ENCODE measurements at regions not wholly inside any gene's neighbourhood (a gene's known extent, or its start where the extent isn't known, plus 50 kb on each side); places are given as distances from the start of the nearest gene placed in this dataset.
"Not testable (repeated sequence)": the region's sequence is repeated elsewhere in the genome, so short reads cannot be mapped to it uniquely, and the experiment has no call there.

DNA sequence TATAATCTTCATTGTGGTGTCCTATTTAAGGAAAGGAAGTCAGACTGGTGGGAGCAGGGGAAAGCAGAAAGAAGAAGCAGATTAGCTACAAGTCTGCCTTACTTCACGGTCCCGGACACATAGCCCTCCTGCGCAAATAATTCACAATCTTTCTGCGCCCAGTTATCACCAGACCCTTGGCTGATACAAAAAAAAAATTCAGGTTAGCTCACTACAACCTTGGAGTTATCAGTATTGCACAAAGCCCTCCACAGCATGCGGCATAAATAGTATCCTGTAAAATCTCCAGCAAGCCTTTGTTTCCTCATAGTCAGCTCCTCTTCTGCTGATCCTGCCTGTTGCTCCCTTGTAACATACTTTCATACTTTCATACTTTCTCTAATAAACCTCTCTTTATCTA lies 148.6 kb upstream of the FUT9 start:
- DNase-seq = no peak

DNA sequence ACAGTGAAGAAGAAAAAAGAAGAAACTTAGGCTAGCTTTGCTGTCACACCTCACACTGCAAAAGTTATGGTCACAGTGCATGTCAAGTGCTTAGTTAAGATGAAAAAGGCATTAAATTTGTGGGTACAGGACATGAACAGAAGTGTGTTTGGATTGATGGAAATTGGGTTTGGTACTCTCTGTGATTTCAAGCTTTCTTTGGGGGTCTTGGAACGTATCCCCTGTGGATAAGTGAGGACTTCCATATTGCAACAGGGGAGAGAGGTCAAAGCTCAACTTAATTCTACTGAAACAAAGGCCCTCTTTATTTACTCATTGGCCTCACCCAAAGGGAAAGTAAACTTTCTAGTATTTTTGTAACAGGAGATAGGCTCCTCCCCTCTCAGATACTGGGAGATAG lies 138.3 kb upstream of the FUT9 start:
- DNase-seq = no peak

DNA sequence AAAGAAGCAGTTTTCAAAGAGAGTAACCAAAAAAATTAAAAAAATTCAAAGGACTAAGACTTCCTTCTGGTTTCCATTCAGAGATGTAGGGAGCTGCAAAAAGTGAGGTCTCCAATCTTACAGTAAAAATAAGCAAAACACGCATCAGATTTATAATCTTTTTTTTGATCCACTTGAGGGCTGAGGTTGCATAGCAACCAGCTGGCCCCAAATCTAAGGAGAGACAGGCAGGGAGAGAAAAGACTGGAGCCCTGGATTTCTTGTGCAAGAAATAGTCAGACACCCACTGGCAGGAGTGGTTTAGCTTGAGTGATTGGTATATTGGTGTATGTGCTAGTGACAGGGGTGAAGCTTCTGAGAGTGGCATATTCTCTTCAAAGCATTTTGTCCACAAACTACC lies 135.9 kb upstream of the FUT9 start:
- no peak for DNase-seq

DNA sequence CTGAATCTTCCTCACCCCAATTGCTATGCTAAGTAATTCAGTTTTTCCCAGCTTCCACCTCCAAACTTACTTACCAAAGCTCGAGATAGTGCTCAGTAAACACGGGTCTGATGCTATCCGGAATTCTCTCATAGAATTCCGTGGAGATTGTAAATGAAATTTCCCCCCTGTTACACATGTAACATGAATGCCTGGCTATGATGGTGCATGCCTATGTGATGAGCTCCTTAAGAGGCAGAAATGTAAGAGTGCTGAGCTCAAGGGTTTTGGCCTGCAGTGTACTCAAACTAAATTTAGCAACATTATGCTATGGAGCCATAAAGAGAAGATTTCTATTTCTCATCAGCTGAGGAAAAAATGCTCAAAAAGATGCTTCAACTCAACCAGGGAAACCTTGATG lies 133.4 kb upstream of the FUT9 start:
- DNase-seq = no peak

DNA sequence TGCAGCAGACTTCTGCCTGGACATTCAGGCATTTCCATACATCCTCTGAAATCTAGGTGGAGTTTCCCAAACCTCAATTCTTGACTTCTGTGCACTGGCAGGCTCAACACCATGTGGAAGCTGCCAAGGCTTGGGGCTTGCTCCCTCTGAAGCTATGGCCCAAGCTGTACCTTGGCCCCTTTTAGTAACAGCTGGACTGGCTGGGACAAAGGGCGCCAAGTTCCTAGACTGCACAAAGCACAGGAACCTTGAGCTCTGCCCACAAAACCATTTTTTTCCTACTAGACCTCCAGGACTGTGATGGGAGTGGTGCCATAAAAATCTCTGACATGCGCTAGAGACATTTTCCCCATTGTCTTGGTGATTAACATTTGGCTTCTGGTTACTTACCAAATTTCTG lies 127.1 kb upstream of the FUT9 start:
- DNase-seq = not testable (repeated sequence)

DNA sequence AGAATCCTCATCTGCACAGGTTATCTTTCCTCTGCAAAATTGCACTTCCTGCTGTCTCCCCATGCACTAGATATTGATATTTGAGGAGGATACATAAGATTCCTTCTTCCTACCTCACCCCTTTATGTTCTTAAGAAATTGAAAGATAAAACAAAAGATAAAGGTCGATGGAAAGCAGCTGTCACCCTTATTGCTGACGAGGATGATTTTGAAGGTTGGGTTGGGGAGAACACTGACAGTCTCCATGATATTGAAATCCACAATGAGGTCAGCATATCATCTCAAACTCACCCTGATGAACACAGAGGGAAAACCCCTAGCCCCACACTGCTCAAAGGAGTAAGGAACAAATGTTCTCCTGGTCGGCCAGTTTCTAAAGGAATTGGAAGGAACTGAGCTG lies 110.6 kb upstream of the FUT9 start:
- no peak for DNase-seq

DNA sequence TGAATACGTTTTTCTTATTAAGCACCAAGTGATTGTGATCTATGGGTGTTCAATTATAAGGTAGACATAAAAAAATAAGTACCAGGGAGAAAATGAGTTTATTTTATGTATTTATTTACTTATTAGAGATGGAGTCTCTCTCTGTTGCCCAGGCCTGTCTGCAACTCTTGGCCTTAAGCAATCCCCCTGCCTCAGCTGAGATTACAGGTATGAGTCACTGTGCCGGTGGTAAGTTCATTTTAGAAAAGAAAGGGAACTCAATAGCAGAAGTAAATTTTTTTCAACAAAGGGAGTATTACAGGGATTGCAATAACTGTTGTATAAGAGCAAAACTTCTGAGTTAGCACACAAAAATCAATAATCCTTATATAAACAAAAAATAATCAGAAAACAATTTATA lies 98.7 kb upstream of the FUT9 start:
- DNase-seq = peak in 2 of 3 donors; percentile 2 to 3

DNA sequence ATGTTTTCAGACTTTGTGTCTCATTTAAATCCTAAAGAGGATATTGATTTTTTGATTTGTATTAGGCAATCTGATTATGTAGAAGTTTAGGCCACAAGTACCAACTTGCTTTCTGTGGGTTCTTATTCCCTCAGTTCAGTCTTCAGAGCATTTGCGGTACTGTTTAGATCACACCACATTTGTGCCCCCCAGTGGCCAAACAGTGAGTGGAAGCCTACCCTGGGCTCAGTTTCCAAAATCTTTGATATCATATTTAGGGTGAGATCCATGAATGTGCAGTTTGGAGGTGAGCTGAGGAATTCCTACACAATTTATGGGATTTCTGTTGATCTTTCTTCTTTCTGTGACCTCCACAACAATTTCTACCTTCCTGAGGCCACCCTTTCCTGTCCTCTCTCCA lies 92.3 kb upstream of the FUT9 start:
- peak in 1 of 3 donors; percentile 1 for DNase-seq

DNA sequence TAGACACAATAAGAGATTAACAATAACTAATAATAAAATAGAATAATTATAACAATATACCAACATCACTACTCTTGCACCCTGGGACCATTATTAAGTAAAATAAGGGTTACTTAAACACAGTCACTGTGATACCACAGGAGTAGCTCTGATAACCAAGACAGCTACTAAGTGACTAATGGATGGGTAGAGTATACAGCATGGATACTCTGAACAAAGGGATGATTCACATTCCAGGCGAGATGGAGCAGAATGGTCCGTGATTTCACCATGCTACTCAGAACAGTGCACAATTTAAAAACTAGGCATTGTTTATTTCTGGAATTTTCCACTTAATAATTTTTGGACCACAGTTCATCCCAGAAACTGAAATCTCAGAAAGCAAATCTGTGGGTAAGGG lies 80.0 kb upstream of the FUT9 start:
- no peak for DNase-seq

DNA sequence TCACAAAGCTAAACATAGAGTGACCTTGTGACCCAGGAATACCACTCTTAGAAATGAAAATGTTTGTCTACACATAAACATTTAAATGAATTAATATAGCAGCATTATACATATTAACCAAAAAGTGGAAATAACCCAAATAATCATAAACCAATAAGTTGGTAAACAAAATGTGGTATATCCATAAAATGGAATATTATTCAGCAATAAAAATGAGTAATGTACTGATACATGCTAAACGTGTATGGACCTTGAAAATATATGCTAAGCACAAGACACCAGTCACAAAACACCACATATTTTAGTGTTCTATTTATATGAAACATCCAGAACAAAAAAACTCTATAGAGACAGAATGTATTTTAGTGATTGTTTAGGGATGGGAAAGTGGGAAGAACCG lies 68.9 kb upstream of the FUT9 start:
- DNase-seq = no peak

DNA sequence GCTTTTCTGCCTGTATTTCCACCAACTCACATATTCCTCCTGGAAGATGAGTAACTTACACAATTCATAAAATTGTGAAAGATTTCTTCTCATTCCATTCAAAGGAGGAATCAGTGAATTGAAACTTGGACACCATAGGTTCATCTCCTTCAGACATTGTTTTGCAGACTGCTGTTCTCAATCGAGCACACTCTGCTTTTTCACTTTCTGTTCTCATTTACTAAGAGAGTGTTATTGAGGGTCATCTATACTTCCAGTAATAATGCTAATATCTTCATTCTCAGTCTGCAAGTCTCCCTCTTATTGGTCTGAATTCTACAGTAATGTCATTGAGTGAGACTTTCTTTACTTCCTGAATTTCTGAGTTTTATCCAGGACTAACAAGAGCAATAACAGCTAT lies 67.5 kb upstream of the FUT9 start:
- no peak for DNase-seq

DNA sequence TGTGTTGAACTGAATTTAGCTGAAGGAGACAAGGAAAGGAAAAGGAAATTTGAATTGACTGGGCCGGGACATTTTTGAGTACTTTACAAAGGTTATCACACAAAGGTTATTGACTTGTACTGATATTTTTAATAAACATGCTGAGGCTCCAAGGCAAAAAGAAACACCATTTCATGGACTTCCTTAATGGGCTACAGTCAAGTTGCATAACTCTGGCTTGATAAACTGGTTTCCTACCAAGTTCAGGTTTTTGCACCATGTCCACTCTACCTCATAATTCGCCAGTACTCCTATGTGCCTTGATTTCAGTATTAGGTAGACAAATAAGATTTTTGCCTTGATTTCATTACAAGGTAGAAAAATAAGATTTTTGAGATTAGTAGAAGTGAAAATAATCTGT lies 65.8 kb upstream of the FUT9 start:
- DNase-seq = no peak

DNA sequence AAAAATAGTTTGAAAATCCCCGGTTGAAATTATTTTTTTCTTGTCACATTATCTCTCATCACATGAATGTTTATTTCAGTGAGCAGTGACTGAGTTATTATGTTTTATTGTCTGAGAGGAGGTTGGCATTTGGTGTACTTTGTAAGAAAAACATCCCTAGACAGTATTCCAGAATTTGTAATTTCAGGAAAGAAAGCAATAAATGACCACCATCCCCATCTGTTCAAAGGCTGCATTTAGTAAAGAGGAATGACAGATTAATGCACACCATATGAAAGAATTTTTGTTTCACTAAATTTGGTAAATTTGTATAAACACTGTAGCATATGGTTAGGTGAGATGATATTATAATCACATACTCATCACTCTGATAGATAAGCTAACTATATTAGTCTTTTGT lies 57.1 kb upstream of the FUT9 start:
- DNase-seq = no peak

DNA sequence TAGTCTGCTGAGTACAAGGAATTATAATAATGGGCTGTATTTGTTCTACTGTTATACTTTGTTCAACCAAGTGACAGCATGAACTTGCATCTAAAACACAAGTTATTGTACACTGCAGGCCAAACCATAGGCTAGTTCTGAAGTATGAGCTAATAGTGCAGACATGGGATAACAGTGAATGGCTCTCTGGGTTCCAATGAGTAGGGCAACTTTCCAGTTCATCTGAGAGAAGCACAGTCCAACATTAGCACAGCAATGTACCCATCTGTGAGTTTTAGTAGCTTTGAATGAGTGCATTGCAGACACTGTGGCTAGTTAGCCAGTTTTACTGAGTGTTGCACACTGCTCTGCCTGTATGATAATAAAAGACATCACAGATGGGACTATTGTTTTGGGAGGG lies 56.5 kb upstream of the FUT9 start:
- no peak for DNase-seq
